ENCODE measurements at regions not wholly inside any gene's neighbourhood (a gene's known extent, or its start where the extent isn't known, plus 50 kb on each side); places are given as distances from the start of the nearest gene placed in this dataset.

- DNase-seq = no peak
Measured at GRCh38 chrX:38890326-38890725, 89.1 kb downstream of the MID1IP1 start.

DNA sequence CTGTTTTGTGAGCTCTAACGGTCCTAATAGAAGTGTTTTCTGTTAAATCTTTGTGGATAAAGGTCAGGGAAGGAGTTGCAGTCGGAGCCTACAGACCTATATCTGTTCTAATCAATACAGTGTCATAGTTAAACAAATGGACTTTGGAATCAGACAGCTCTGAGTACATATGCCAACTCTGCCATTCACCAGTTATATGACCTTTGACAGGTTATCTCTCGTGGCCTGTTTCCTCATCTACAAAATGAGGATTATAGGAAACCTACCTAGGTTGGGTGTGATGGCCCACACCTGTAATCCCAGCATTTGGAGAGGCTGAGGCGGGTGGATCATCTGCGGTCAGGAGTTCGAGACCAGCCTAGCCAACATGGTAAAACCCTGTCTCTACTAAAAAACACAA lies 89.7 kb downstream of the MID1IP1 start:
- no peak for DNase-seq

GRCh38 chrX:38891641-38892413 lies 90.6 kb downstream of the MID1IP1 start:
- peak; percentile 0 for DNase-seq

DNA sequence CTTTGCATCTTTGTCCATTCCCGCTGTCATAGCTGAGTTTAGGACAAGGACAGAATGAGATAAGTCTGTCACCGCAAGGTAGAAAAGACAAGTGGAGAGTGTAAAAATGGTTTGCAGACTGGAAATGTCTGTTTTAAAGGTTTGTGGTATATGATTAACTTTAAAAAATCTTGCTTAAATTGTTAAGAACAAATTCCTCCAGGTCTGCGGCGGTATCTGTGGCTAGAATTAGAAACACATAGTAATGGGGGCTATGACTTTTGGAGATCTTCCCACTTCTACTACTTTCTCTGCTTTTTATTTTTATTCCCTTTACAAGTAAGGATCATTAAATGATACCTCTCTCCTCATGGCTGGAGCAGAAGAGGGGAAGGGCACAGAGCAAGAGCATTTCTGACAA lies 92.2 kb downstream of the MID1IP1 start:
- DNase-seq = no peak

GRCh38 chrX:38895775-38896174 lies 94.5 kb downstream of the MID1IP1 start:
- DNase-seq = no peak

DNA sequence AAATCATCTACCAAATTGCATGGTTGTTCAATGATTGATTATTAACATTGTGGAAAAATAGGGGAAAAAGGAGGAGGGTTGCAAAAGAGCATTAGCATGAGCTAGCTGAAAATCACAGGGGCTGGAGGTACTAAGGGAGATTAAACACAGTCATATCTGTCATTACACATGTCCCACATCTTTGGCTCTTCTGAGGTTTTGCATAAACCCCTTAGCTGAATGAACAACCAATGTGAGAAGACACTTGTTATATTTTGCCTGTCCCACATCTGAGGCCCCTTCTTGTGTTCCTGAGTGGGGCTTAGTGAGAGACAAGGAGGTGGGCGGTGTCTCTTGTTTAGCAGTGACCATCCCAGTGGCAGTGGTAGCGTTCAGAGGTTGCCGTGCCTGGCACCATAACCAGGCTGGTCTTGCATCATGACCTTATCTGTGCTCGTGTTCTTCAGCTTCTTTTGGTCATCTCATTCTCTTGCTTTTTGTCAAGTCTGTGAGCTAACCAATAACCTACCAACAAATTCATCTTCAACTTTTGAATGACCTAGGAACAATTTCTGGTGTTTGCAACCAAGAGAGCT lies 95.6 kb downstream of the MID1IP1 start:
- no peak for DNase-seq

- no peak for DNase-seq
Measured at GRCh38 chrX:38898261-38898660, 97.0 kb downstream of the MID1IP1 start.

DNA sequence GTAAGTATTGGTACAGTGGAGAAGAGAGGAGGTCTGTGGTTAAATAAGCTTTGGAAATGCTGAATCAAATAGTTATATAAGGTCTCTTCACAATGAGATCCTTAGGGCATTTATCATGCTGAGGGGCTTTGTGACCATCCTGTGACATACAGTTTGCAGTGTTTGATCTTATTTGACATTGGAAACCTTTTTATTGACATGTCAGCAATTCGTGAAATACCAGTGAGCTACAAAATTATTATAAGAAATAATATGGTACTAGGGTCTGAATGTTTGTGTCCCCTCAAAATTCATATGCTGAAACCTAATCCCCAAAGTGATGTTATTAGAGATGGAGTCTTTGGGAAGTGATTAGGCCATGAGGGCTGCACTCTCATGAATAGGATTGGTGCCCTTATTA lies 98.4 kb downstream of the MID1IP1 start:
- no peak for DNase-seq

DNA sequence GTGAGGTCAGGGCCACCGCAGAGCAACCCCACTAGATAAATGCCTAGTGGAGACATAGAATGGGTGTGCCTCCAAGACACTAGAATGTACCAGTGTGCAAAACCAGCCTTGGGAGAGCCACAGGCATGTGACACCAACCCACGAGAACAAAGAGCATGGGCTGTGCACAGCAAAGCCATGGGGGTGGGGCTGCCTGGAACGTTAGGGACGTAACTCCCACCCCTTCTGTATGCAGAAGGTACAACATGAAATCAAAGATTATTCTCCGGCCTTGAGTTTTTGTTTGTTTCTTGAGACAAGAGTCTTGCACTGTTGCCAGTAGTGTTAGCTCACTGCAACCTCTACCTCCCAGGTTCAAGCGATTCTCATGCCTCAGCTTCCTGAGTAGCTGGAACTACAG lies 99.5 kb downstream of the MID1IP1 start:
- no peak for DNase-seq

- DNase-seq = no peak
Measured at GRCh38 chrX:38902972-38903492, 101.8 kb downstream of the MID1IP1 start.

GRCh38 chrX:38916801-38917200 lies 115.5 kb downstream of the MID1IP1 start:
- no peak for DNase-seq

DNA sequence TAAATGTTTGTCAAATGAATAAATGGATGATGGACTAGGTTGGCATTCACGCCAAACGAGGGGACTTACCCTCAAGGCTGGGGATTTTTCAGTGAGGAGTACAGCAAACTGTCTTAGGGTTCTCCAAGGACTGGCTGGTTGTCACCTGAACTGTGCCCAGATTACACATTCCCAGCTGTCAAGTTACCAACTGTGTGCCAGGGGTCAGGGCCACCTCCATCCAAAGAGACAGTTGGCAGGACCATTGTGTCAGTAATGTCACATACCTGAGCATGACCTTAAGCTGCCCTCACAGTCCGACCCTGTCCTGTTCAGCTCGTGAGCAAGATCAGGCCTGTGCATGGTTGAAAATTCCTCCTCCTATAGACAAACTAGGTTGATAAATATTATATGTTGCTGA lies 116.7 kb downstream of the MID1IP1 start:
- DNase-seq = no peak

DNA sequence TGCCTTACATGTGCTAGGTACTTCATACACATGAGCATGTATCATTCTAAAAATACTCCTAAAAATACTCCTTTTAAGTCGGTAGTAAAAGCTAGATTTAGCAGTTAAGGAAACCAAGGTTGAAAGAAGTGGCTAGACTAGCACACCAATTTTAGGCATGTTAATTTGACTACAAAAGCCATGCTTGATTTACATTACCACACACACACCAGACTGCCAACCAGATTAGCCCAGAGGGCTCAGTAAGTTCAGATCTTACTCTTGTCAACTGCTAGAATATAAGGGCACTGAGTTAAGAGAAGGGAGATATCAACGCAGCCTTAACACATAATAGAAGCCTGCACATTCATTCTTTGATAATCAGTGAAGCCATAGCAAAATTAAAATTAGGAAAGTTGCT lies 117.9 kb downstream of the MID1IP1 start:
- no peak for DNase-seq

- no peak for DNase-seq
Measured at GRCh38 chrX:38919853-38920528, 118.7 kb downstream of the MID1IP1 start.

- DNase-seq = no peak
Measured at GRCh38 chrX:38923451-38923969, 122.3 kb downstream of the MID1IP1 start.

DNA sequence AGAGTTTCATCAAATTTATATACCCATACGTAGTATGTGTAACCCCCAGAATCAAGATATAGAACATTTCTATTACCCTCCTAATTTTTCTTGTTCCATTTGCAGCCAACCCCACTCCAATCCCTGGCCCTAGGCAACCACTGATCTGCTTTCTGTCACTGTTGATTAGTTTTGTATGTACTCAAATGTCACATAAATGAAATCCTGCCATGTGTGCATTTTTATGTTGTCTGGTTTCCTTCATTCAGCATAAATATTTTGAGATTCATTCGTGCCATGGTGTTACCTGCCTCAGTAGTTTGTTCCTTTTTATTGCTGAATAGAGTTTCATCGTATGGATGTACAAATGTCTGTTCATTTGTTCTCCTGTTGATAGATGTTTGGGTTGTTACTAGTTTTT lies 126.3 kb downstream of the MID1IP1 start:
- DNase-seq = no peak

DNA sequence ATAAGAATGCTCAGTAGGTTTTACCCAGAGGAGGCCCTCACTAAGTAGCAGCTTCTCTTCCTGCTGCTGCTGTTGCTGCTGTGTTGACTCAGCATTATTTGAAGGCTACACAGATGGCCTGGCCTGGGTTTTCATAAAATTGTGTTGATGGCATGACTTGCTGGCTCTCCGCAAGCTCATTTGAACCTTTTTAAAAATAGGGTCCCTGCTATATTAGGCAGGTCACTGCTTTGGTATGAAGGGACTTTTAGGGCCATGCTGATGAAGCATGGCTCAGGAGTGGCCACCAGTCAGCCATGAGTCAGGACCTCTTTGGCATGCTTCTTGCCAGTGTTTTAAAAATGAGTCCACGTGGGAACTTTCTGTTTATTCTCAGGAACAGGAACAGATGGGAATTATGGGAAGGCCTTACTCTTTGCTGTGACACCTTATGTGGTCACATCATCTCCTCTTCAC lies 128.7 kb downstream of the MID1IP1 start:
- DNase-seq = no peak

DNA sequence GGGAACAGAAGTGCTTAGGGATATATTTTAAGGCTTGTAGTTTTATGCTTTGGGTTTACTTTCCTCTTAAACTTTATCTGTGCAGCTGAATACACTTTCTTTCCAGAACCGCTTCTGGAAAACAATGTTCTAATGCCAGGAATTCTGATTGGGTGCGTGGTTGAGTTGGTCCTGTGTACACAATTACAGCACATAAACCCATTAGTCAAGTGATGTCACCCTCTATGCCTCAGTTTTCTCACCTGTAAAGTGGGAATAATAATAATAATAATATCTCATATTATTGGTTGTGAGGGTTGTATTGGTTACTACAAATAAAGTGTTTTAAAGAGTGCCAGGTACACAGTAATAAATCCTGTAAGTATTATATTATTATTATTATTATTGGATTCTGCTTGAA lies 129.2 kb downstream of the MID1IP1 start:
- no peak for DNase-seq

DNA sequence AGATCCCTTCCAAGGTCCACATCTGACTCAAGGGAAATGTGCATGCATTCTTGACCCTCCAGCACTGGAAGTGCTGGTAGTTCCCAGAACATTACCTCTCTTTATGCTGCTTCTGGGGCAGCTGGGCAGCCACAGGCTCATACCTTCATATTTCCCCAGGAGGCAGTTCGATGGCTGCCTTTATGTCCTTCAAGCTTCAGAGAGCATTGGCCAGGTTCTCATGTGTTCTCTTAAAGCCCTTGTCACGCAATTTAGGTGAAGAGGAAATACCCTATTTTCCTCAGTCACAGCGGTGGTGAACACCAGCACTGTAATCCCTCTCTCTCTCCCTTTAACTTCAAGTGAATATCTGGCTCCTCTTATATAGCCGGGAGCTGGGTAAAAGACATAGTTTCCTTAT lies 134.3 kb downstream of the MID1IP1 start:
- DNase-seq = no peak

- no peak for DNase-seq
Measured at GRCh38 chrX:38937400-38937799, 136.1 kb downstream of the MID1IP1 start.

GRCh38 chrX:38937926-38938325 lies 136.7 kb downstream of the MID1IP1 start:
- DNase-seq = no peak

DNA sequence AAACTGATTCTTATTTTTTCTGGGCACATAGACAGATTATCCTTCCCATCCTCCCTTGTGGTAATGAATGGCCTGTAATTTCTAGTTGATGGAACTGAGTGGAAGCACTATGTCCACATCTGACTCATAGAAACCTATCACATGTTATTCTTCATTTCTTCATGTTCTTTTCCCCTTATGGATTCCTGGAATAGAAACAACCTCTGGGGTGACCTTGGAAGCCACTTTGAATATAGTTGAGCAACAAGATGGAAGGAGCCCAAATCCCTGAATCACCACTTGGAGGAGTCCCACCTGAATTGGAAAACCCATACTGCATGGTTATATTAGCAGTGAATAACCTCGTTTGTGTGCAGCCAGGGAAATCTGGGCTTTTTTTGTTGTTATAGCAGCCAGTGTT lies 137.8 kb downstream of the MID1IP1 start:
- no peak for DNase-seq

DNA sequence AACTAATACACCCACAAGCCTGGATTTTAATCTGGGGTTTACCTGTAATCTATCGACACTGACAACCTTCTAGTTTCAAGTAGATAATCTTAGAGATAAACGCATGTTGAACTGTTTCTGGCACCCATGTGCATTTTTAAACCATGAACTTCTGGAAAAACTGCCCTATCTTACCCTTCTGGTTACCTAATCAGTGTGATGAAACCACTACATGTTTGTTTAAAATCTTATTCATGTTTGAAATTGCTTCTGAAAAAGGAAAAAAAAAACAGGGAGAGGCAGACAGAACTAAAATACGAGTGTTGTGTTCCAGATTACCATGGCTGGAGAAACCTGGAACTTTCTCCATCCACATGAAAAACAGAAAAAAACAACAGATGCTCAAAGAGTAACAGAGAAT lies 139.3 kb downstream of the MID1IP1 start:
- no peak for DNase-seq

DNA sequence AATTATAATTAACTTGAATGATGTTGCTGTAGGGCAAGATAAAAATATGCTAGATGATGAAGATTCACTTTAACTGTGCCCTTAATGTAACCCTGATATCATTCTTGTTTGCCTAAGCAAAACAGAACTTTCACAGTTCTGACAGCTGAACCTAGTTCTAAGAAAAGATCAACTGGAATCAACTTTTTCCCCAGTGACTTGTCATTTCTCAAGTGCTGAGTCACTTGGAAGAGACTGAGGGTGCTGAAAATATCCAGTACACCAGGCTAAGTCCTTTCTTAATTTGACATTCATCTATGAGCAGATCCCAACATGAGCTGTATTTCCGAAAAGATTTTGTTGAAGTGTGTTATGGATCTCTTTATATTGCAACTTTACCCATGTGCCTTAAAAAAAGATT lies 140.4 kb downstream of the MID1IP1 start:
- no peak for DNase-seq
